ENCODE measurements at regions not wholly inside any gene's neighbourhood (a gene's known extent, or its start where the extent isn't known, plus 50 kb on each side); places are given as distances from the start of the nearest gene placed in this dataset.

- no peak for DNase-seq (ENCODE audit: low read depth)
- TF ChIP-seq, protein P1, sequence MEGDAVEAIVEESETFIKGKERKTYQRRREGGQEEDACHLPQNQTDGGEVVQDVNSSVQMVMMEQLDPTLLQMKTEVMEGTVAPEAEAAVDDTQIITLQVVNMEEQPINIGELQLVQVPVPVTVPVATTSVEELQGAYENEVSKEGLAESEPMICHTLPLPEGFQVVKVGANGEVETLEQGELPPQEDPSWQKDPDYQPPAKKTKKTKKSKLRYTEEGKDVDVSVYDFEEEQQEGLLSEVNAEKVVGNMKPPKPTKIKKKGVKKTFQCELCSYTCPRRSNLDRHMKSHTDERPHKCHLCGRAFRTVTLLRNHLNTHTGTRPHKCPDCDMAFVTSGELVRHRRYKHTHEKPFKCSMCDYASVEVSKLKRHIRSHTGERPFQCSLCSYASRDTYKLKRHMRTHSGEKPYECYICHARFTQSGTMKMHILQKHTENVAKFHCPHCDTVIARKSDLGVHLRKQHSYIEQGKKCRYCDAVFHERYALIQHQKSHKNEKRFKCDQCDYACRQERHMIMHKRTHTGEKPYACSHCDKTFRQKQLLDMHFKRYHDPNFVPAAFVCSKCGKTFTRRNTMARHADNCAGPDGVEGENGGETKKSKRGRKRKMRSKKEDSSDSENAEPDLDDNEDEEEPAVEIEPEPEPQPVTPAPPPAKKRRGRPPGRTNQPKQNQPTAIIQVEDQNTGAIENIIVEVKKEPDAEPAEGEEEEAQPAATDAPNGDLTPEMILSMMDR (IDR thresholded peaks at IDR 0.05; ENCODE audit: control insufficient read depth, insufficient read depth, low read depth, low read length, missing control alignments): no peak
Measured at GRCh38 chr6:117149324-117149723, 116.0 kb upstream of the VGLL2 start.

GRCh38 chr6:117156741-117157140 lies 108.6 kb upstream of the VGLL2 start:
- no peak for DNase-seq (ENCODE audit: low read depth)
- H3K4me3 ChIP-seq (ENCODE audit: control insufficient read depth, low read depth, low read length): no peak overlapping the region
- TF ChIP-seq, protein P1 (IDR thresholded peaks at IDR 0.05; ENCODE audit: control insufficient read depth, insufficient read depth, low read depth, low read length, missing control alignments): no peak

More at GRCh38 chr6:117149324-117149723, 116.0 kb upstream of the VGLL2 start:
- H3K4me3 ChIP-seq (ENCODE audit: control insufficient read depth, low read depth, low read length): no peak overlapping the region

DNA sequence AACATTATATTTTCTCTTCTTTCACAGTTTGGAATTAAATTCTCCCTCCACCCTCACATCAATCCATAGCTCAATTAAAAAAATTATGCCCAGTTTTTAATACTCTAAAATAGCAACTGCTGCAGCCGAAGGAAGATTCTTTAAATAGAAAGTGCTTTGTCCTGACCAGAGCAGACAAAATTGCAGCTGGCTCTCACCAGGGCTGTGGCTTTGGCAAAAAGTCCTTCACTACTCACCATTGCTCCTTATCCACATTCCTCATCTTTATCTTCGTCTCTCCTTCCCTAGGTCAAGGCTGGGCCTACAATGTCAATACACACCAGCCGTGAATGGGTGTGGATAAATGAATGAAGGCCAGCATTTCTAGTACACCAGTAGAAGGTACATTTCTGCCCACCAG lies 107.9 kb upstream of the VGLL2 start:
- DNase-seq (ENCODE audit: low read depth): no peak
- no peak overlapping the region for H3K4me3 ChIP-seq (ENCODE audit: control insufficient read depth, low read depth, low read length)
- TF ChIP-seq, protein P1 (IDR thresholded peaks at IDR 0.05; ENCODE audit: control insufficient read depth, insufficient read depth, low read depth, low read length, missing control alignments): no peak

DNA sequence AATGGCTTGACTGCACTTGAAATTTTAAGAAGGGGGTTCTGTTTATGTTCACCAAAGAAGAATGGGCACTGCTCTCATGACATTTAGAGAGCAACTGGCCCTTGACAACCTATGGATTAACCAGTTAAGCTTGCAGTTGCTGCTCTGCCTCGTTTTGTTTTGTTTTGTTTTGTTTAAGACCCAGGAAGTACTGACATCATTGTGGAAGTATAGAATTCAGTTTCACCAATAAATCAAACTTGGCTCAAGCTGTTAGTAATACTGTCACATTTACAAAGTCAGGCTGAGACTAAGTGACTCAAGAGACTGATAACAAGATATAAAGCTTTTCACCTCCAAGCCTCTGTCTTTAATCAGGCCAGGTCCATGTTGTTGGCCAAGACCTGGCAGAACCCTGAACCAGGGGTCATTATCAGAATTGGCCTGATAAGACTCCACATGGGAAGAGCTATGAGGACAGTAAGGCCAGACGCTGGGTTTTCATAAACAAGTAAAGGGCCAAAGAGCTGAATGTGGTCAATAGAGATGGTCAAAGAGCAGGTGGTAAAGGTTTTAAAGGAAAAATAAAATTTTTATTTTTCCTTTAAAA lies 99.4 kb upstream of the VGLL2 start:
- H3K4me3 ChIP-seq (ENCODE audit: control insufficient read depth, low read depth, low read length): no peak overlapping the region
- no peak for DNase-seq (ENCODE audit: low read depth)
- TF ChIP-seq, protein P1 (IDR thresholded peaks at IDR 0.05; ENCODE audit: control insufficient read depth, insufficient read depth, low read depth, low read length, missing control alignments): no peak

GRCh38 chr6:117167520-117168271 lies 97.7 kb upstream of the VGLL2 start:
- H3K4me3 ChIP-seq (ENCODE audit: control insufficient read depth, low read depth, low read length): no peak overlapping the region
- TF ChIP-seq, protein P1 (IDR thresholded peaks at IDR 0.05; ENCODE audit: control insufficient read depth, insufficient read depth, low read depth, low read length, missing control alignments): no peak
- no peak for DNase-seq (ENCODE audit: low read depth)

DNA sequence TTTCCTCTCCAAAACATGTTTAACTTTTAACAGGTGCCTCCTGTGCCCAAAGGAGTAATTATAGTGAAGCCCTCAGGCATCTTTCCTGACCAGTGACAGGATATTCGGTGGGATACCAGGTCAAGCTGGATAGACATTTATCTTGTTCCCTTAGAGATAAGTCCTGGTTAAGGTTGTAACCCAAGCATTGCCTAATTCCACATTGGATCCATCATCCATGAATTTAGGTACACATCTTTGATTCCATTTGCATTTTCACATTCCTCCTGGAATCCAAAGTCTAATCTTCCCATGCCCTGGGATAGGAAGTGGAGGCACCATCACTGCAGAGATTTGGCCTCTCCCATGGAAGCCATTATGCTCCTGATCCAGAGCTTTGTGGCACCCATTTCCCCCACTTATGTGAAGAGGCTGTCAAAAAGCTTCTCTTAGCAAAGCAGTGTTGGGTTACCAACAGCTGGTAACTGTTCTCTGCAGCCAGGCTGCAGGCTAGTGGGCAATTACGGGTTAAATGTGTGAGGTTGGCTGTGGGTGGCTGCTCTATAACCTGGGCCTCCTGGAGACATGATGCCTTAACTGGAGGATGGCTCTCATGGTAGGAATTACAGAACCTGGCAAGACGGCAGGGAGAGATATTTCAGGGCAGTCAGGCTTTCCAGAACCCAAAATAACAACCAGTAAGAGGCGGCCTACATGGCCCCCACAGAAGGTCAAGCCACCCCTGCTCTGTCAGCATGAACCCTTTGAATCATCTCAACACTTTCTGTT lies 96.9 kb upstream of the VGLL2 start:
- H3K4me3 ChIP-seq (ENCODE audit: control insufficient read depth, low read depth, low read length): no peak overlapping the region
- TF ChIP-seq, protein P1 (IDR thresholded peaks at IDR 0.05; ENCODE audit: control insufficient read depth, insufficient read depth, low read depth, low read length, missing control alignments): no peak
- no peak for DNase-seq (ENCODE audit: low read depth)
